ENCODE measurements at regions not wholly inside any gene's neighbourhood (a gene's known extent, or its start where the extent isn't known, plus 50 kb on each side); places are given as distances from the start of the nearest gene placed in this dataset.
"Not testable (repeated sequence)": the region's sequence is repeated elsewhere in the genome, so short reads cannot be mapped to it uniquely, and the experiment has no call there.

- CTCF ChIA-PET; POLR2A ChIA-PET (ENCODE audit: low non-redundant PET); H3K27ac ChIP-seq; DNase-seq (ENCODE audit: low spot score): not testable (repeated sequence)
These were observed 216.6 kb upstream of the SPATA31A3 start for GRCh38 chr9:67208831-67209437.

- H3K27ac ChIP-seq; POLR2A ChIA-PET (ENCODE audit: low non-redundant PET); CTCF ChIA-PET; DNase-seq (ENCODE audit: low spot score): not testable (repeated sequence)
These were observed 203.8 kb upstream of the SPATA31A3 start for GRCh38 chr9:67196135-67196534.

GRCh38 chr9:67195357-67195756, 203.0 kb upstream of the SPATA31A3 start:
- not testable (repeated sequence) for DNase-seq (ENCODE audit: low spot score)

DNA sequence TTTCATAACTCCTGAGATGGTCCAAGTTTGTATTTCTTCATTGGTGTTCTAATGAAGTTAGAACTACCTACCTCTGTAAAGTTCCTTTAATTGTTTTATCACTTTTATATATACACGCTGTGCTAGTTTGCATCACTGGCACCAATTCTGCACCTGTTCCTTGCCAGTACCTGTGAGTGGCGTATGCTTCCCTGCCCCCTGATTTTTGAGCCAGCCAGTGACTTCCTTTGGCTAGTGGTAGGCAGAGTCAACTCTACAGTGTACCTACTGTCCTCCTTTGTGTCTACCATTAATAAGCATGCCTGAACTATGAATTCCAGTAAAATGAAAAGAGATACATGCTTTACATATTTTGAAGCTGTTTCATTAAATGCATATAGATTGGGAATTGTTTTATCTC, 186.8 kb upstream of the SPATA31A3 start:
- DNase-seq (ENCODE audit: low spot score); CTCF ChIA-PET; POLR2A ChIA-PET (ENCODE audit: low non-redundant PET); H3K27ac ChIP-seq: not testable (repeated sequence)

More at GRCh38 chr9:67195357-67195756, 203.0 kb upstream of the SPATA31A3 start:
- H3K27ac ChIP-seq; POLR2A ChIA-PET (ENCODE audit: low non-redundant PET); CTCF ChIA-PET: not testable (repeated sequence)

GRCh38 chr9:67175167-67175566, 182.8 kb upstream of the SPATA31A3 start:
- DNase-seq (ENCODE audit: low spot score); H3K27ac ChIP-seq; CTCF ChIA-PET; POLR2A ChIA-PET (ENCODE audit: low non-redundant PET): not testable (repeated sequence)

DNA sequence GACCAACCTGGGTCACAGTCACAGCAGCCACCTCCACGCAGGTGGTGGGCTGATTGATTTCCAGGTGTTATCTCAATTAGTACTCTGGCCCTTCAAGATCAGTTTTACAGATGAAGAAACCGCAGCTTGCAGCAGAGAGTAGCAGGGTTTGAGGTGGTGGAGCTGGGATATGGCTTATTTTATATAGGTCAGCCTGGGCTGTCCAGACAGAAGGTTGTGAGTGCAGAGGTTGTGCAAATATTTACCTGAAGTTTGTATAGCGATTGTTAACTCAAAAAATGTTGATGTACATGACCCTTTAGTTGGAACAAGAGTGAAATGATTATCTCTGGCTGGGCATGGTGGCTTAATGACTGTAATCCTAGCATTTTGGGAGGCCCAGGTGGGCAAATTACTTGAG, 179.4 kb upstream of the SPATA31A3 start:
- DNase-seq (ENCODE audit: low spot score); CTCF ChIA-PET; POLR2A ChIA-PET (ENCODE audit: low non-redundant PET); H3K27ac ChIP-seq: not testable (repeated sequence)

- H3K27ac ChIP-seq; POLR2A ChIA-PET (ENCODE audit: low non-redundant PET); DNase-seq (ENCODE audit: low spot score); CTCF ChIA-PET: not testable (repeated sequence)
These were observed 176.3 kb upstream of the SPATA31A3 start for GRCh38 chr9:67168530-67169157.

GRCh38 chr9:67166335-67166734, 174.0 kb upstream of the SPATA31A3 start:
- DNase-seq (ENCODE audit: low spot score); POLR2A ChIA-PET (ENCODE audit: low non-redundant PET); CTCF ChIA-PET; H3K27ac ChIP-seq: not testable (repeated sequence)

DNA sequence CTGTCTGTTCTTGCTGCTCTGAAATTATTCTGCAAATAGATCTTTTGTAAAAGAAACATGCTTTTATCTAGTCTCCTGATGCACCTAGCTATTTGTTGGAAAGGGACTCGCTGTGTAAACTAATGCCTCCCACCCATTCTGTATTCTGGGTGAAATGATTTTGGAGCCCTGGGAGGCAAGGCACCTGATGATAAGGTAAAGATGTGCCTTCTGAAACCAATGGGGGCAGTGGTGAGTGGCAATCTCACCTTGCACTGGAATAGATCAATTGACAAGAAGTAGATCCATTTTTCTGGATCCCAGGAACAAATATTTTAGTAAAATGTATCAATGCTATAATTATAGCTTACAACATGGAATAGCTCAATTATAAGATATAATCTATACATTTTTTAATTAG, 170.5 kb upstream of the SPATA31A3 start:
- DNase-seq (ENCODE audit: low spot score); CTCF ChIA-PET; POLR2A ChIA-PET (ENCODE audit: low non-redundant PET); H3K27ac ChIP-seq: not testable (repeated sequence)

DNA sequence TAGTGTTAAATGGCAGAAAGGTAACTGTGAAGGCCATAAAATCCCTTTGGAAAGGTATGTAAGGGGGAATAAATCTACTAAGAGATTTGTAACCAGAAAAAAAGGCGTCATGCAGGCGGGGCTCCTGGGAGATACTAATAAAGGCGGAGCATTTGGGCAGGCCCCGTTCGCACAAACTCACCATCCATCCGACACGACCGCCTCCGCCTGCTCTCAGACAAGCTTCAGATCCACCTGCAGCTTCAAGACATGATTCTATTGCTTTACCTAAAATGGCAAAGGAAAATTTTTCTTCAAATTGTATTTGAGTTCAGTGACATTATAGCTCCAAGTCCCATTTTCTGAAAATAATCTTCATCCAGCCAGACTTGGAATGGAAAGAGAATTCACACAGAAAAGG, 162.9 kb upstream of the SPATA31A3 start:
- H3K27ac ChIP-seq; CTCF ChIA-PET; DNase-seq (ENCODE audit: low spot score); POLR2A ChIA-PET (ENCODE audit: low non-redundant PET): not testable (repeated sequence)

DNA sequence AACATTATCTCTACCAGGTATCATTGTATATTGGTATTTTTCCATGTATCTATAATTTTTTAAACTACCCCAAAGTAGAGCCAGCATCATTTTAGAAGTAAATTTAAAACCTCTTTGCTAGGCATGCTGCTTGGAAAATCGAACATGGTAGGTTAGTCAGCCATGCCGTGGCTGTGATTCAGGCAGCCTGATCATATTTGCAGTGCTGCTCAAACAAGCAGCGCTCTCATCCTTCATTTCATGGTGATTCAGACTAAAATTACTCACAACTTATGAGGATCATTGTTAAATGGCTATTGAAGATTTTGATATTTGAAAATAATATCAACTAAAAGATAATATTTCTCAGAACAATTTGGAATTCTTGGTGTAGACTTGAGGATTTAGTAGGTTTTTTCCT, 161.2 kb upstream of the SPATA31A3 start:
- CTCF ChIA-PET; DNase-seq (ENCODE audit: low spot score); POLR2A ChIA-PET (ENCODE audit: low non-redundant PET); H3K27ac ChIP-seq: not testable (repeated sequence)

GRCh38 chr9:67142392-67143107, 150.2 kb upstream of the SPATA31A3 start:
- H3K27ac ChIP-seq; CTCF ChIA-PET; DNase-seq (ENCODE audit: low spot score); POLR2A ChIA-PET (ENCODE audit: low non-redundant PET): not testable (repeated sequence)

DNA sequence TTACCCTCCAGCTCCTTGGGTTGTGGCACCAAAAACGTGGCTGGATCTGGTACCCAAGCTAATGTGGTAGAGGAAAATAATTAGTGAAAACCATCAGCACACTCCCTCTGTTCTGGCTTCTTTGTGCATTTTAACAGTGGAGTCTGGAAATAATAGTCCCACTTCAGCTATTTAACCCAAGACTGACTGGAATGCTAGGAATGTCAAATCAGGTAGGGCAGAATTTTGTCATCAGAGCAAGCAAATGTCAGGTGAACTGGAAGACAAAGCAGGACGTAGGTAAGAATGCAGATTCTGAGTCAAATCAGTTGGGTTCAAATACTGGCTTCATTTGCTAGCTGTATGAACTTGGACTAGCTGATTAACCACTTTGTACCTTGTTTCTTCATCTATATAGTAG, 144.0 kb upstream of the SPATA31A3 start:
- POLR2A ChIA-PET (ENCODE audit: low non-redundant PET); CTCF ChIA-PET; DNase-seq (ENCODE audit: low spot score); H3K27ac ChIP-seq: not testable (repeated sequence)

GRCh38 chr9:67133124-67133523, 140.8 kb upstream of the SPATA31A3 start:
- POLR2A ChIA-PET (ENCODE audit: low non-redundant PET); CTCF ChIA-PET; DNase-seq (ENCODE audit: low spot score); H3K27ac ChIP-seq: not testable (repeated sequence)

DNA sequence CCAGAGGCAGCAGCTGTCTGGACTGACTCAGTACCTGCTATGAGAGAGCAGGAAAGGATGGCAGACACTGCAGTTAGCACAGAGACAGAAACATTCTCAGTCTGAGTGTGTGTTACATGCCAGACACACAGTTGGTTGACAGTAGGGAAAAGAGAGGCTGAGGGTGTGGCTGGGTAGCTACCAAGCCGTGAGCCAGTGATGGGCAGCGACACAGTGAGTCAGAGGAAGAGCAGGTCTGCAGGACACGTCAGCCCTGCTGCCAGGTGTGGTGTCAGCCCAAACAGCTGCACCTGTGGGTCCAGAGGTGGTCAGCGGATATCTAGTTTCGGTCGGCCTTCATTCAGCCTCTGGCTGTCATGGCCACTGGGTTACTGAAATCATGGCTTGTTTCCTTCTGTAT, 124.4 kb upstream of the SPATA31A3 start:
- POLR2A ChIA-PET (ENCODE audit: low non-redundant PET); CTCF ChIA-PET; DNase-seq (ENCODE audit: low spot score); H3K27ac ChIP-seq: not testable (repeated sequence)

DNA sequence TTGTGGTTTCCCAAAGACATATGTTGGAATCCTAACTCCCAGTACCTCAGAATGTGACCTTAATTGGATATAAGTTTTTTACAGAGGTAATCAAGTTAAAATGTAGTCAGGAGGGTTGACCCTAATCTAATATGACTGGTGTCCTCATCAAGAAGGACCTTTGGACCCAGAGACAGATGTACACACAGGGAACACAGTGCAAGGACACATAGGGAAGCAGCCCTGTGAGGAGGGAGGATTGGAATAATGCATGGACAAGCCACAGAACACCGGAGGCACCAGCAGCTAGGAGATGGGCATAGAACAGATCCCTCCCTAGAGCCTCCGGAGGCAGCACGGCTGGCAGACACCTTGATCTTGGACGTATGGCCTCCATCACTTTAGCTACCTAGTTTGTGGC, 119.8 kb upstream of the SPATA31A3 start:
- H3K27ac ChIP-seq; DNase-seq (ENCODE audit: low spot score); POLR2A ChIA-PET (ENCODE audit: low non-redundant PET); CTCF ChIA-PET: not testable (repeated sequence)

DNA sequence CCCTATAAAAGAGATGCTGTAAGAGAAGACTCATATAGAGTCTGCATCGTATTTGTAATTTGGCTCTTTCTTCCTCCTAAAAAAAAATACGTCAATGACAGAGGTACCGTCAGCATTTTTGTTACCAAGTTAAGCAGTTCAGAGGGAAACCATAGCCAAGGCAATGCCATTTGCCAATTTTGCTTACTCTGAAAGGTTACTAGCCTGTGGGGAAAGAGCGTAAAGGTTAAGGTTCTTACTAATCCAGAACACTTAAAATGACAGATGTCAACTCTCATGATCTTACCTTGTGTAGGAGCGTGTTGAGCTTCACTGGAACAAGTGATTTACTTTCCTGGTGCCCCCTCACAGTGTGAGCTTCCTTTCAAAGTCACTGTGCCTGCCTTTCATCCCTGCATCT, 119.4 kb upstream of the SPATA31A3 start:
- CTCF ChIA-PET; POLR2A ChIA-PET (ENCODE audit: low non-redundant PET); DNase-seq (ENCODE audit: low spot score); H3K27ac ChIP-seq: not testable (repeated sequence)

- DNase-seq (ENCODE audit: low spot score); CTCF ChIA-PET; POLR2A ChIA-PET (ENCODE audit: low non-redundant PET); H3K27ac ChIP-seq: not testable (repeated sequence)
These were observed 117.5 kb upstream of the SPATA31A3 start for GRCh38 chr9:67109859-67110258.

All from RWPE1 (cell line).